SK-N-SH treated with all-trans-retinoic acid at 6 μM for 48 hours (cell line): ENCODE measurements at regions not wholly inside any gene's neighbourhood (a gene's known extent, or its start where the extent isn't known, plus 50 kb on each side); places are given as distances from the start of the nearest gene placed in this dataset.

Experiments used
- BACH2 ChIP-seq: fragments of 250-450 bp; sonication (Bioruptor Pico); IDR thresholded peaks from 2 replicates; pipeline ENCODE4 v1.9.0; 2021; ENCODE audit warnings: mild to moderate bottlenecking, borderline replicate concordance
- CREB5 ChIP-seq: fragments of 250-450 bp; sonication (Bioruptor Pico); IDR thresholded peaks from 2 replicates; pipeline ENCODE4 v1.5.1; 2020; ENCODE audit warnings: low read depth, mild to moderate bottlenecking, moderate library complexity
- OSR1 ChIP-seq: fragments of 250-450 bp; sonication (Bioruptor Pico); IDR thresholded peaks from 2 replicates; pipeline ENCODE4 v1.8.0; 2022; ENCODE audit warnings: moderate library complexity, mild to moderate bottlenecking, inconsistent platforms
- PATZ1 ChIP-seq: fragments of 250-450 bp; sonication (Bioruptor Pico); IDR thresholded peaks from 2 replicates; pipeline ENCODE4 v1.8.0; 2020; ENCODE audit warnings: mild to moderate bottlenecking, moderate library complexity, borderline replicate concordance
- TCF4 ChIP-seq: fragments of 250-450 bp; sonication (Bioruptor Pico); IDR thresholded peaks from 2 replicates; pipeline ENCODE4 v1.8.0; 2021; ENCODE audit warnings: mild to moderate bottlenecking, moderate library complexity, borderline replicate concordance
- TOX ChIP-seq: fragments of 250-450 bp; sonication (Bioruptor Pico); IDR thresholded peaks from 2 replicates; pipeline ENCODE4 v1.8.0; 2021; ENCODE audit warnings: mild to moderate bottlenecking, moderate library complexity, borderline replicate concordance

- TF ChIP-seq TCF4 (no peak), CREB5 (CRISPR knock-in tag) (no peak), OSR1 (CRISPR knock-in tag) (no peak), TOX (CRISPR knock-in tag) (no peak), BACH2 (CRISPR knock-in tag) (no peak), PATZ1 (no peak)
These were observed 160.3 kb upstream of the ZNF217 start for GRCh38 chr20:53753880-53754459.
